WERI-Rb-1 (cell line): ENCODE measurements at regions not wholly inside any gene's neighbourhood (a gene's known extent, or its start where the extent isn't known, plus 50 kb on each side); places are given as distances from the start of the nearest gene placed in this dataset.

ENCODE experiments used
- DNase-seq: peaks from one replicate; pipeline ENCODE4 v3.0.0-alpha.2; 2020
- H3K27ac ChIP-seq: fragments of 250-450 bp; sonication (Bioruptor Pico); 2 replicates; pipeline ENCODE4 v1.5.1; 2020; ENCODE audit warnings: mild to moderate bottlenecking, moderate library complexity
- H3K27me3 ChIP-seq: fragments of 250-450 bp; sonication (Bioruptor Pico); 2 replicates; pipeline ENCODE4 v1.5.1; 2021; ENCODE audit warnings: mild to moderate bottlenecking, low read depth, moderate library complexity; ENCODE audit not compliant: insufficient read depth, severe bottlenecking
- H3K36me3 ChIP-seq: fragments of 250-450 bp; sonication (Bioruptor Pico); 2 replicates; pipeline ENCODE4 v1.5.1; 2020; ENCODE audit warnings: mild to moderate bottlenecking, moderate library complexity
- H3K4me3 ChIP-seq: 2 replicates; pipeline ENCODE4 v1.5.1; 2011; ENCODE audit warnings: low read depth, mild to moderate bottlenecking, control low read depth, low read length
- H3K9me3 ChIP-seq: fragments of 250-450 bp; sonication (Bioruptor Pico); 2 replicates; pipeline ENCODE4 v1.5.1; 2021; ENCODE audit warnings: mild to moderate bottlenecking, moderate library complexity; ENCODE audit not compliant: severe bottlenecking
- TF ChIP-seq, protein P1 (sequence below): IDR thresholded peaks from 2 replicates; pipeline ENCODE4 v1.5.1; 2011; ENCODE audit warnings: low read depth, mild to moderate bottlenecking, control low read depth, inconsistent platforms, low read length

DNA sequence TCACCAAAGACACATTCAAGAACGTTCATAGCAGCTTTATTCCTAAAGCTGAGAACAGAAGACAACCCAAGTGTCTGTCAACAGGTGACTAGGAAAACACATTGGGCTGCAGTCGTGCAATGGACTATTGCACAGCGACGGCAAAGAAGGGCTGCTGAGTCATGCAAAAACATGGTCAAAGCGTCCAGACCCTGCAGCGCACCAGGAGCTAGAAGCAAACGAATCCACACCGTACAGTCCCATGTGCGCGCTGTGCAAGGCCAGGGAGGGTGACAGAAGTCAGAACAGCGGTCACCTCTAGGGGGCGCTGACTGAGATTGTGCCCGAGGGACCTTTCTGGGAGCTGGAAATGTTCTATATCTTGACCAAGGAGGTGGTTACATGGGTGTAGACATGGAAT, 266.4 kb downstream of the MAF start:
- Histone ChIP-seq H3K9me3 (no peaks in the 10 kb centered on the region), H3K36me3 (no peaks in the 10 kb centered on the region), H3K27me3 (peaks cover 57% of the 10 kb centered on the region), H3K4me3 (no peak overlapping the region), H3K27ac (no peak overlapping the region)
- DNase-seq = peak; percentile 21
- TF ChIP-seq, protein P1, sequence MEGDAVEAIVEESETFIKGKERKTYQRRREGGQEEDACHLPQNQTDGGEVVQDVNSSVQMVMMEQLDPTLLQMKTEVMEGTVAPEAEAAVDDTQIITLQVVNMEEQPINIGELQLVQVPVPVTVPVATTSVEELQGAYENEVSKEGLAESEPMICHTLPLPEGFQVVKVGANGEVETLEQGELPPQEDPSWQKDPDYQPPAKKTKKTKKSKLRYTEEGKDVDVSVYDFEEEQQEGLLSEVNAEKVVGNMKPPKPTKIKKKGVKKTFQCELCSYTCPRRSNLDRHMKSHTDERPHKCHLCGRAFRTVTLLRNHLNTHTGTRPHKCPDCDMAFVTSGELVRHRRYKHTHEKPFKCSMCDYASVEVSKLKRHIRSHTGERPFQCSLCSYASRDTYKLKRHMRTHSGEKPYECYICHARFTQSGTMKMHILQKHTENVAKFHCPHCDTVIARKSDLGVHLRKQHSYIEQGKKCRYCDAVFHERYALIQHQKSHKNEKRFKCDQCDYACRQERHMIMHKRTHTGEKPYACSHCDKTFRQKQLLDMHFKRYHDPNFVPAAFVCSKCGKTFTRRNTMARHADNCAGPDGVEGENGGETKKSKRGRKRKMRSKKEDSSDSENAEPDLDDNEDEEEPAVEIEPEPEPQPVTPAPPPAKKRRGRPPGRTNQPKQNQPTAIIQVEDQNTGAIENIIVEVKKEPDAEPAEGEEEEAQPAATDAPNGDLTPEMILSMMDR = peak; percentile 64

DNA sequence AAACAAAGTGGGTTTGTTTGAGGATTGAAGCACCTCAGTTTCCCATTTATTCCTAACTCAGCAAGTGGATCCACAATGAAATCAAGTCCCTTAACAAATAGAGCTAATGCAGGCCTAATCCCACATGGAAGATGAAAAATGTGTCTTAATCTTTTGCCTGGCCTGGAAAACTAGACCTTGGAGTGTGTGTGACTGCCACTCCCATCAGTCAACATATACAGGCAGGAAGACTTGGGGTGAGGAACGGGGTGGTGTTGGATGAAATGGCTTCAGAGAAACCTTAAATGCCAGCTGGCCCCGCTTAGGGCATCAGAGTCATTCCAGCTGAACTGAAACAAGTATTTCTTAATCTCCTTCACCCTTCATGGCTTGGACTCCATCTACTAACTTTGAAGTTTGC, 269.5 kb downstream of the MAF start:
- H3K36me3 ChIP-seq = no peaks in the 10 kb centered on the region
- H3K9me3 ChIP-seq = no peaks in the 10 kb centered on the region
- TF ChIP-seq, protein P1 = no peak
- peaks cover 63% of the 10 kb centered on the region for H3K27me3 ChIP-seq
- no peak overlapping the region for H3K4me3 ChIP-seq
- H3K27ac ChIP-seq = no peak overlapping the region
- no peak for DNase-seq

DNA sequence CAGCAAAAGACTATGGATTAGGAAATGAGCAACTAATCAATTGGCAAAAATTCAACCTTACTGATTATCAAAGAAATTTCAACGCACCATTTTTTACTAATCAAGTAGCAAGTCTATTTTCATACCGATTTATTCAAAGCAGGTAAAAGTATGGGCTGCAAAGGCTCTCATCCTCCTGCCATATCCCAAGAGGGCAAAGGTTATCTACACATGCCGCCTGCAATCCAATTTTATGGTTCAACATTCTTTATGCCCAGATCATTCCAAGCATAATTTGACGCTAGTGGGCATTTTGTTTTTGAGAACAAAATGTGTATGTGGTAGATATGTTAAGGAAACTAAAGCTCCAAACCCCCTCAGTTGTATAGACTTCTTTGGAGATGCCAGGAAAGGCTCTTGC, 270.6 kb downstream of the MAF start:
- DNase-seq = no peak
- no peaks in the 10 kb centered on the region for H3K9me3 ChIP-seq
- TF ChIP-seq, protein P1 = no peak
- no peak overlapping the region for H3K27ac ChIP-seq
- H3K27me3 ChIP-seq = peaks cover 71% of the 10 kb centered on the region
- no peaks in the 10 kb centered on the region for H3K36me3 ChIP-seq
- H3K4me3 ChIP-seq = no peak overlapping the region

DNA sequence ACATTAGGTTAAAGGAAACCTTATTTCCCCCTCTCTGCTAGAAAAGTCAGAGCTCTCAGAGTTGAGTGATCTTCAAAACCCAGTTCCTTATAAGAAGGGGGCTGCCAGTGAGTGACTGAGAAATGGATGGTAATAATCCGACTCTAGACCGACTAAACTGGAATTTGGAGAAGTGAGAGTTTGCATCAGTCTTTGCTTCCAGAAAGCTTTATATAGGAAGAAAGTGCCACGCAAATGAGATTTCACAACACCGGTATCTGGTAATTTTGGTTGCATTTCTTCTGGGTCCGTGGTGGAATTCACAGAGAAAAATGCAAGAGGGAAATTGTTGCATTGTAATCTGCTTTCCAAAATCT, 271.4 kb downstream of the MAF start:
- TF ChIP-seq, protein P1 = no peak
- H3K9me3 ChIP-seq = no peaks in the 10 kb centered on the region
- H3K27ac ChIP-seq = no peak overlapping the region
- peaks cover 79% of the 10 kb centered on the region for H3K27me3 ChIP-seq
- no peaks in the 10 kb centered on the region for H3K36me3 ChIP-seq
- H3K4me3 ChIP-seq = no peak overlapping the region
- no peak for DNase-seq

DNA sequence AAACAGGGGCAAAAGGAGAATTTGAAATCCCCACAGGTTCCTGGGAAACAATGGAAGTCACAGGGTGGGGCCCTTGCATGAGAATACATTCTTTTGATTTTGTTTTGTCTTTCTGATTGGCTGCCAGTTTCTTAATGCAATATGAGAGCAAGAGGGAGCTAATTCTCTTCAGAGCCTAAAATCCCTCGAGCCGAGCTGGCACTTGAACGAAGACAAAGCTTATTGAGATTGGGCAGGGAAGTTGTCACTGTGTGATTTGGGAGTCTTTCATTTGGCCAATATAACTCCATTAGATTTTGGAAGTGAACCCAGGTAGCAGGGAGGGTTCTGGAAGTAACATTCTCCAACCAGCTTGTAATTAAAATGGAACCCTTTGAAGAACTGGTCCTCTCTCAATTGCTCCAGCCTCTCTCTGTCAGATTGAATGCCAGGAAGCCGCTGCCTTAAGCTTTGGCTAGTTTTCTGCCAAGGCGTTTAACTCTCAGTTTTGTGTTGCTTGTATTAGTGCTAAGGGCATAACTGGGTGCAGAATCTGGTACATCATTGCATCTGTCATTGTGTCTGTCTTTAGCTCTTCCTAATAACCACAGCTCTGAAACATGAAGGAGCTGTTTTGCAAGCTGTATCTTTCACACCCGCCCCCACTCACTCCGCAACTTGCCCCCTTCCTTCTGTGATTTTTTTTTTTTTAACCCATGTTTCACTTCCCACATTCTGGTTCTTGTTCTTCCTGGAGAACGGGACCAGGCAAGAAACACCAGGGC, 272.0 kb downstream of the MAF start:
- H3K4me3 ChIP-seq = no peak overlapping the region
- no peak overlapping the region for H3K27ac ChIP-seq
- no peaks in the 10 kb centered on the region for H3K9me3 ChIP-seq
- peaks cover 80% of the 10 kb centered on the region for H3K27me3 ChIP-seq
- H3K36me3 ChIP-seq = no peaks in the 10 kb centered on the region
- DNase-seq = no peak
- TF ChIP-seq, protein P1 = no peak

DNA sequence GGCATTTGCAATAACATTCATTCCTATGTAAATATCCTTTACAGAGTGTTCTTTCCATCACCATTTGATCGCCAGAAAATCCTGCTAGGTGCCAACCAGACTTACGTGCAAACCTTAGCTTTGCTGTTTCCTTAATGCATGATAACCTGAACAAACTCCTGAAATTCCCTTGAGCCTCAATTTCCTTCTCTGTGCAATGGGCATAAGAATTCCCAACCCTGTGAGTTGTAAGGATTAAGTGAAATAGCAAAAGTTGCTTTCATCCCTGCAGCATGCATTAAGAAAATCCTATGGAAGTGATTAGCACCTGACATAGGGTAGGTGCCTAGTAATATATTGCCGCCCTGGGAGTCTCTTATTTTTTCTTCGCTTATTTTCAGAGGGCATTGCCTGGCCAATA, 272.7 kb downstream of the MAF start:
- TF ChIP-seq, protein P1 = no peak
- H3K4me3 ChIP-seq = no peak overlapping the region

More for the DNA sequence above, 272.7 kb downstream of the MAF start:
- Histone ChIP-seq H3K9me3 (no peaks in the 10 kb centered on the region), H3K27me3 (peaks cover 82% of the 10 kb centered on the region), H3K27ac (no peak overlapping the region), H3K36me3 (no peaks in the 10 kb centered on the region)
- DNase-seq = no peak
